WI38 (cell line): ENCODE measurements at regions not wholly inside any gene's neighbourhood (a gene's known extent, or its start where the extent isn't known, plus 50 kb on each side); places are given as distances from the start of the nearest gene placed in this dataset.

ENCODE experiments used
- H3K4me3 ChIP-seq: 2 replicates; pipeline ENCODE4 v1.5.1; 2011; ENCODE audit warnings: low read depth, mild to moderate bottlenecking, control low read depth, low read length
- CTCF ChIP-seq: IDR thresholded peaks from 2 replicates; pipeline ENCODE4 v1.5.1; 2012; ENCODE audit warnings: low read depth, mild to moderate bottlenecking, control low read depth, low read length

GRCh38 chr13:47288546-47288945 lies 391.7 kb upstream of the HTR2A start:
- H3K4me3 ChIP-seq = no peak overlapping the region
- TF ChIP-seq CTCF = no peak

GRCh38 chr13:47287291-47287751 lies 390.5 kb upstream of the HTR2A start:
- TF ChIP-seq CTCF = no peak
- H3K4me3 ChIP-seq = no peak overlapping the region

GRCh38 chr13:47281991-47282390 lies 385.1 kb upstream of the HTR2A start:
- no peak overlapping the region for H3K4me3 ChIP-seq
- no peak for TF ChIP-seq CTCF

- TF ChIP-seq CTCF = no peak
- H3K4me3 ChIP-seq = no peak overlapping the region
These were observed 383.1 kb upstream of the HTR2A start for GRCh38 chr13:47279920-47280319.

GRCh38 chr13:47277774-47278173 lies 380.9 kb upstream of the HTR2A start:
- no peak for TF ChIP-seq CTCF
- no peak overlapping the region for H3K4me3 ChIP-seq

GRCh38 chr13:47268270-47268669 lies 371.4 kb upstream of the HTR2A start:
- no peak overlapping the region for H3K4me3 ChIP-seq
- TF ChIP-seq CTCF = no peak

GRCh38 chr13:47258384-47258783 lies 361.5 kb upstream of the HTR2A start:
- H3K4me3 ChIP-seq = no peak overlapping the region
- no peak for TF ChIP-seq CTCF
